HCT116 (cell line): ENCODE measurements at regions not wholly inside any gene's neighbourhood (a gene's known extent, or its start where the extent isn't known, plus 50 kb on each side); places are given as distances from the start of the nearest gene placed in this dataset.

Experiments used
- ATAC-seq: fragments of 200-7000 bp; cut with Tn5 transposase; 2 replicates; pipeline ENCODE4 v1.9.1; 2020; ENCODE audit warnings: mild to moderate bottlenecking, moderate library complexity
- BruUV-seq: library from RNA; stranded (reverse); fragments of 400-500 nt; replicated peaks from 2 replicates; lab custom pipeline; 2021; lab: Mats Ljungman, UMichigan
- CTCF ChIA-PET: fragments of 300-600 bp; sonication (Branson Sonifier 250); formaldehyde crosslinking; loops from one replicate; lab custom pipeline; 2021; ENCODE audit warnings: antibody characterized with exemption; lab: Charles Lee
- POLR2A ChIA-PET: fragments of 300-600, 350-600 bp; sonication (Branson Sonifier 250); formaldehyde crosslinking; loops from one replicate; lab custom pipeline; 2021; ENCODE audit warnings: antibody characterized with exemption; lab: Charles Lee
- RAD21 ChIA-PET, 2 experiments: fragments of 300-600 bp; sonication (Branson Sonifier 250); formaldehyde crosslinking; loops; one replicate each; lab custom pipeline; 2023; ENCODE audit warnings: low total read pairs in 2 of 2; ENCODE audit not compliant: uncharacterized antibody in 2 of 2, unreplicated experiment in 2 of 2, low non-redundant PET in 1 of 2; lab: Charles Lee
- DNase-seq: peaks from one replicate; pipeline ENCODE4 v3.0.0-alpha.2; 2010; ENCODE audit warnings: low read depth, low spot score
- H2AFZ ChIP-seq: fragments of 200-600 bp; shearing (Covaris generic), sonication (generic); 2 replicates; pipeline ENCODE4 v1.6.1; 2017; ENCODE audit warnings: low read depth, mixed run types, mixed read lengths, antibody characterized with exemption, low read length; ENCODE audit not compliant: poor library complexity, severe bottlenecking
- H3K27ac ChIP-seq: 2 replicates; pipeline ENCODE4 v1.5.1; 2012; ENCODE audit warnings: low read depth, low read length
- H3K27me3 ChIP-seq: fragments of 200-600 bp; sonication (generic); 2 replicates; pipeline ENCODE4 v1.6.1; 2016; ENCODE audit warnings: mixed run types, low read length, mixed read lengths; ENCODE audit not compliant: insufficient read depth
- H3K36me3 ChIP-seq, 2 experiments: fragments of 200-500 bp in 1 of 2; fragments of 200-600 bp in 1 of 2; sonication (Bioruptor generic) in 1 of 2; sonication (generic) in 1 of 2; 2 replicates each; pipeline versions ENCODE4 v1.5.1 to v1.6.1; 2014 to 2016; ENCODE audit warnings: low read length in 2 of 2, inconsistent platforms in 1 of 2, mixed read lengths in 1 of 2, mixed run types in 1 of 2; ENCODE audit not compliant: insufficient read depth in 2 of 2, control insufficient read depth in 1 of 2
- H3K4me1 ChIP-seq, 2 experiments: fragments of 200-600 bp in 1 of 2; sonication (generic) in 1 of 2; 2 replicates each; pipeline versions ENCODE4 v1.5.1 to v1.6.1; 2012 to 2017; ENCODE audit warnings: low read length in 2 of 2, inconsistent platforms in 1 of 2, mild to moderate bottlenecking in 1 of 2, mixed read lengths in 1 of 2, mixed run types in 1 of 2, moderate library complexity in 1 of 2; ENCODE audit not compliant: insufficient read depth in 2 of 2, control insufficient read depth in 1 of 2
- H3K4me2 ChIP-seq: fragments of 200-600 bp; sonication (generic); 2 replicates; pipeline ENCODE4 v1.6.1; 2017; ENCODE audit warnings: mixed run types, low read length, mixed read lengths
- H3K4me3 ChIP-seq, 2 experiments: fragments of 200-600 bp in 1 of 2; sonication (generic) in 1 of 2; replicated peaks in 1 of 2; 2 replicates each; pipeline ENCODE4 v1.5.1; 2011 to 2016; ENCODE audit warnings: low read length in 2 of 2, control low read depth in 1 of 2, low read depth in 1 of 2, mild to moderate bottlenecking in 1 of 2, mixed read lengths in 1 of 2, mixed run types in 1 of 2
- H3K79me2 ChIP-seq: fragments of 200-600 bp; sonication (generic); 2 replicates; pipeline ENCODE4 v1.6.1; 2017; ENCODE audit warnings: mild to moderate bottlenecking, mixed run types, low read length, moderate library complexity, mixed read lengths; ENCODE audit not compliant: insufficient read depth
- H3K9ac ChIP-seq: fragments of 200-600 bp; sonication (generic); 2 replicates; pipeline ENCODE4 v1.6.1; 2016; ENCODE audit warnings: low read length, mixed read lengths
- H3K9me2 ChIP-seq: fragments of 200-600 bp; sonication (generic), shearing (Covaris generic); 2 replicates; pipeline ENCODE4 v1.6.1; 2017; ENCODE audit warnings: mixed run types, mild to moderate bottlenecking, moderate library complexity; ENCODE audit not compliant: insufficient read depth
- H3K9me3 ChIP-seq, 2 experiments: fragments of 200-500 bp in 1 of 2; fragments of 200-600 bp in 1 of 2; sonication (Bioruptor generic) in 1 of 2; sonication (generic) in 1 of 2; 2 replicates each; pipeline ENCODE4 v1.6.1; 2014 to 2017; ENCODE audit warnings: low read length in 2 of 2, mixed read lengths in 2 of 2, inconsistent platforms in 1 of 2, low read depth in 1 of 2, mild to moderate bottlenecking in 1 of 2, mixed run types in 1 of 2, moderate library complexity in 1 of 2; ENCODE audit not compliant: control insufficient read depth in 1 of 2, insufficient read depth in 1 of 2
- H4K20me1 ChIP-seq: fragments of 200-600 bp; sonication (generic), shearing (Covaris generic); 2 replicates; pipeline ENCODE4 v1.6.1; 2017; ENCODE audit warnings: mixed run types, mild to moderate bottlenecking, moderate library complexity; ENCODE audit not compliant: insufficient read depth
- CBX3 ChIP-seq: IDR thresholded peaks from 2 replicates; pipeline ENCODE4 v1.6.1; 2012; ENCODE audit warnings: low read depth
- CEBPB ChIP-seq: IDR thresholded peaks from 2 replicates; pipeline ENCODE4 v1.6.1; 2012; ENCODE audit warnings: low read depth
- EGR1 ChIP-seq: IDR thresholded peaks from 2 replicates; pipeline ENCODE4 v1.6.1; 2012; ENCODE audit warnings: low read depth
- ELF1 ChIP-seq: IDR thresholded peaks from 2 replicates; pipeline ENCODE4 v1.6.1; 2012; ENCODE audit warnings: low read depth, borderline replicate concordance
- EZH2 ChIP-seq: fragments of 200-600 bp; sonication (generic); IDR thresholded peaks from 2 replicates; pipeline ENCODE4 v1.6.1; 2017; ENCODE audit warnings: antibody characterized with exemption, mixed run types
- EZH2phosphoT487 ChIP-seq: fragments of 200-600 bp; IDR thresholded peaks from 2 replicates; pipeline ENCODE4 v1.6.1; 2018; ENCODE audit warnings: antibody characterized with exemption, borderline replicate concordance
- FOSL1 ChIP-seq: IDR thresholded peaks from 2 replicates; pipeline ENCODE4 v1.6.1; 2012; ENCODE audit warnings: low read depth
- JUND ChIP-seq: IDR thresholded peaks from 2 replicates; pipeline ENCODE4 v1.6.1; 2012
- POLR2A ChIP-seq: IDR thresholded peaks from 2 replicates; pipeline ENCODE4 v1.7.0; 2011; ENCODE audit warnings: borderline replicate concordance; ENCODE audit not compliant: insufficient read depth, insufficient read length; ENCODE audit errors: extremely low read depth
- REST ChIP-seq: IDR thresholded peaks from 2 replicates; pipeline ENCODE4 v1.6.1; 2012; ENCODE audit warnings: low read depth
- SIN3A ChIP-seq: IDR thresholded peaks from 2 replicates; pipeline ENCODE4 v1.6.1; 2012; ENCODE audit warnings: low read depth
- SP1 ChIP-seq: IDR thresholded peaks from 2 replicates; pipeline ENCODE4 v1.6.1; 2012; ENCODE audit warnings: low read depth
- SRF ChIP-seq: IDR thresholded peaks from 2 replicates; pipeline ENCODE4 v1.6.1; 2012; ENCODE audit warnings: low read depth
- TCF7L2 ChIP-seq: IDR thresholded peaks from 2 replicates; pipeline ENCODE4 v1.7.0; 2011; ENCODE audit warnings: borderline replicate concordance, inconsistent platforms; ENCODE audit not compliant: insufficient read depth, insufficient read length; ENCODE audit errors: extremely low read depth
- YY1 ChIP-seq: IDR thresholded peaks from 2 replicates; pipeline ENCODE4 v1.6.1; 2011; ENCODE audit warnings: low read length, low read depth, moderate library complexity, mild to moderate bottlenecking; ENCODE audit not compliant: insufficient replicate concordance; ENCODE audit errors: extremely low read depth
- ZBTB33 ChIP-seq: IDR thresholded peaks from 2 replicates; pipeline ENCODE4 v1.6.1; 2011; ENCODE audit warnings: mild to moderate bottlenecking, low read length, moderate library complexity; ENCODE audit not compliant: insufficient replicate concordance; ENCODE audit errors: extremely low read depth
- ZNF274 ChIP-seq: fragments of 200-500 bp; sonication (Bioruptor generic); IDR thresholded peaks from 2 replicates; pipeline ENCODE4 v1.6.1; 2014; ENCODE audit warnings: mild to moderate bottlenecking, low read depth, low read length, inconsistent platforms
- intact Hi-C: fragments of 100-400 bp; cut with micrococcal nuclease; formaldehyde crosslinking; loops from 2 replicates; pipeline ENCODE4 v1.10.0; 2022

DNA sequence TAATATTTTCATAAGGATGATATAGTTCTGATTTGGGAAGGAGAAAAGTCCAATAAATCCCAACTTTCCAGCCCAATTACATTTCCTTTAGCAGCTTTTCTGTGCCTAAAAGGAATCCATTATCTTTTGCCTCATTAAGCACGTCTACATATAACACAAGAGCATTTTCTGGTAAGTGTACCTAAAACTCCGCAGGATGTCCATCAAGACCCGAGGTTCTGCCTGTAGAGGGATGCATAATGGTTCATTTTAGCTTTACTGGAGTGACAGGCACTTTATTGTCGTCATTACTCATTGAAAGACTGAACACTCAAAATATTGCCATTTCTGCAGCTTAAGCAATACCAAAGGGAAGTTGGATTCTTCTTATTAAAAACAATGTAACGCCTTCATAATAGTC is 669.0 kb downstream of the PRELID2 start:
- POLR2A ChIA-PET: no interaction called here
- no peak for DNase-seq
- no peaks in the 10 kb centered on the region for H4K20me1 ChIP-seq
- TF ChIP-seq FOSL1: no peak
- TF ChIP-seq REST: no peak
- no peak for TF ChIP-seq ELF1
- no peak for TF ChIP-seq EZH2
- no peak for TF ChIP-seq SIN3A
- no peak for TF ChIP-seq CBX3
- TF ChIP-seq ZBTB33: no peak
- TF ChIP-seq POLR2A: no peak
- no peak for TF ChIP-seq TCF7L2
- no peak for TF ChIP-seq YY1
- no peak for TF ChIP-seq EZH2phosphoT487
- TF ChIP-seq SRF: no peak
- TF ChIP-seq SP1: no peak
- TF ChIP-seq EGR1: no peak
- TF ChIP-seq CEBPB: no peak
- no peak for TF ChIP-seq ZNF274
- TF ChIP-seq JUND: no peak
- TF ChIP-seq, all 23 proteins: peak for 0
- Histone ChIP-seq H3K9ac (no peak overlapping the region), H3K9me2 (no peaks in the 10 kb centered on the region), H2AFZ (no peak overlapping the region), H3K36me3 (no peaks in the 10 kb centered on the region), H3K27ac (no peak overlapping the region), H3K79me2 (no peaks in the 10 kb centered on the region), H3K27me3 (peaks cover 29% of the 10 kb centered on the region), H3K9me3 (no peaks in the 10 kb centered on the region), H3K4me2 (no peak overlapping the region), H3K4me3 (no peak overlapping the region), H3K4me1 (no peaks in the 10 kb centered on the region)
- RAD21 ChIA-PET: no interaction called here
- no peak for ATAC-seq
- intact Hi-C loops: no loop called here
- BruUV-seq: no TSS peak
- CTCF ChIA-PET: no interaction called here
